Mesenchymal stem cell (in vitro differentiated cells and primary cell): ENCODE measurements at regions not wholly inside any gene's neighbourhood (a gene's known extent, or its start where the extent isn't known, plus 50 kb on each side); places are given as distances from the start of the nearest gene placed in this dataset.

Experiments
- DNase-seq: peaks from one replicate; pipeline ENCODE4 v3.0.0-alpha.2; 2013
- H2AFZ ChIP-seq: one replicate; pipeline ENCODE4 v1.6.1; 2013; ENCODE audit warnings: low read depth, mild to moderate bottlenecking, control low read depth, inconsistent platforms, low read length, moderate library complexity
- H2AK5ac ChIP-seq: 2 replicates; pipeline ENCODE4 v1.6.1; 2013; ENCODE audit warnings: low read length, moderate library complexity, mild to moderate bottlenecking, inconsistent platforms; ENCODE audit not compliant: severe bottlenecking
- H2BK120ac ChIP-seq: one replicate; pipeline ENCODE4 v1.6.1; 2013; ENCODE audit warnings: low read depth, mild to moderate bottlenecking, inconsistent platforms, low read length, moderate library complexity
- H2BK12ac ChIP-seq, 2 experiments: one replicate each; pipeline ENCODE4 v1.6.1; 2013; ENCODE audit warnings: inconsistent platforms in 2 of 2, low read length in 2 of 2, mild to moderate bottlenecking in 2 of 2, moderate library complexity in 2 of 2, control low read depth in 1 of 2
- H2BK15ac ChIP-seq: one replicate; pipeline ENCODE4 v1.6.1; 2013; ENCODE audit warnings: mild to moderate bottlenecking, low read depth, inconsistent platforms; ENCODE audit not compliant: poor library complexity, severe bottlenecking
- H2BK5ac ChIP-seq: 2 replicates; pipeline ENCODE4 v1.6.1; 2013; ENCODE audit warnings: low read depth, mild to moderate bottlenecking, low read length, control low read depth, inconsistent platforms; ENCODE audit not compliant: poor library complexity, severe bottlenecking
- H3K14ac ChIP-seq, 2 experiments: one replicate each; pipeline ENCODE4 v1.6.1; 2013; ENCODE audit warnings: inconsistent platforms in 2 of 2, low read length in 2 of 2, control low read depth in 1 of 2, mild to moderate bottlenecking in 1 of 2, moderate library complexity in 1 of 2
- H3K18ac ChIP-seq, 2 experiments: one replicate each; pipeline ENCODE4 v1.6.1; 2013; ENCODE audit warnings: inconsistent platforms in 2 of 2, low read length in 2 of 2, control low read depth in 1 of 2, low read depth in 1 of 2, mild to moderate bottlenecking in 1 of 2
- H3K23ac ChIP-seq, 2 experiments: one replicate each; pipeline ENCODE4 v1.6.1; 2013; ENCODE audit warnings: inconsistent platforms in 2 of 2, low read length in 2 of 2, mild to moderate bottlenecking in 2 of 2, moderate library complexity in 2 of 2, control low read depth in 1 of 2
- H3K27ac ChIP-seq: 2 replicates; pipeline ENCODE4 v1.5.1; 2013; ENCODE audit warnings: mild to moderate bottlenecking, moderate library complexity, low read length, control low read depth, inconsistent platforms; ENCODE audit not compliant: poor library complexity, severe bottlenecking
- H3K27me3 ChIP-seq, 2 experiments: 2 replicates each; pipeline versions ENCODE4 v1.6.1 to v1.7.0; 2013; ENCODE audit warnings: low read length in 2 of 2, mild to moderate bottlenecking in 2 of 2, moderate library complexity in 2 of 2, control low read depth in 1 of 2, inconsistent platforms in 1 of 2; ENCODE audit not compliant: control insufficient read depth in 1 of 2, insufficient read depth in 1 of 2
- H3K36me3 ChIP-seq, 2 experiments: 2 replicates each; pipeline versions ENCODE4 v1.6.1 to v1.7.0; 2013; ENCODE audit warnings: low read length in 2 of 2, control low read depth in 1 of 2, inconsistent platforms in 1 of 2, low read depth in 1 of 2, mild to moderate bottlenecking in 1 of 2; ENCODE audit not compliant: insufficient read depth in 2 of 2, control insufficient read depth in 1 of 2
- H3K4ac ChIP-seq, 2 experiments: one replicate each; pipeline ENCODE4 v1.6.1; 2013; ENCODE audit warnings: inconsistent platforms in 2 of 2, low read length in 2 of 2, mild to moderate bottlenecking in 2 of 2, moderate library complexity in 2 of 2, control low read depth in 1 of 2, low read depth in 1 of 2
- H3K4me1 ChIP-seq: 2 replicates; pipeline ENCODE4 v1.6.1; 2013; ENCODE audit warnings: low read depth, low read length, control low read depth; ENCODE audit not compliant: control insufficient read depth, insufficient read depth
- H3K4me2 ChIP-seq: 2 replicates; pipeline ENCODE4 v1.6.1; 2013; ENCODE audit warnings: low read length, mild to moderate bottlenecking, inconsistent platforms; ENCODE audit not compliant: poor library complexity, severe bottlenecking
- H3K4me3 ChIP-seq, 2 experiments: 2 replicates each; pipeline versions ENCODE4 v1.5.1 to v1.7.0; 2013; ENCODE audit warnings: low read length in 2 of 2, mild to moderate bottlenecking in 2 of 2, control low read depth in 1 of 2, low read depth in 1 of 2; ENCODE audit not compliant: insufficient read depth in 1 of 2
- H3K79me1 ChIP-seq: replicated peaks from 2 replicates; pipeline ENCODE4 v1.6.1; 2013; ENCODE audit warnings: mild to moderate bottlenecking, control low read depth, low read length, inconsistent platforms; ENCODE audit not compliant: poor library complexity, severe bottlenecking
- H3K9ac ChIP-seq: 2 replicates; pipeline ENCODE4 v1.7.0; 2013; ENCODE audit warnings: mild to moderate bottlenecking, low read length, moderate library complexity
- H3K9me3 ChIP-seq: 2 replicates; pipeline ENCODE4 v1.7.0; 2013; ENCODE audit warnings: mild to moderate bottlenecking, low read length; ENCODE audit not compliant: control insufficient read depth
- H4K8ac ChIP-seq: one replicate; pipeline ENCODE4 v1.6.1; 2013; ENCODE audit warnings: inconsistent platforms, mild to moderate bottlenecking, low read length, moderate library complexity
- H4K91ac ChIP-seq: one replicate; pipeline ENCODE4 v1.6.1; 2013; ENCODE audit warnings: mild to moderate bottlenecking, low read length, inconsistent platforms
- WGBS: methylation state at CpG from one replicate; pipeline ENCODE4 v1.1.7; 2013; ENCODE audit warnings: mixed read lengths; 5-methylcytosine and 5-hydroxymethylcytosine counted together

- 58% methylated on average over 5 of the region's 5 CpGs for WGBS
- Histone ChIP-seq H2BK5ac (no peak overlapping the region), H3K4ac (no peak overlapping the region), H3K4me2 (no peak overlapping the region), H2BK15ac (no peak overlapping the region), H3K9ac (no peak overlapping the region), H3K4me3 (no peak overlapping the region), H2AFZ (no peak overlapping the region), H3K9me3 (no peaks in the 10 kb centered on the region), H3K36me3 (no peaks in the 10 kb centered on the region), H3K23ac (no peak overlapping the region), H3K18ac (no peak overlapping the region), H2BK120ac (no peak overlapping the region), H3K27ac (no peak overlapping the region), H3K79me1 (no peaks in the 10 kb centered on the region), H4K91ac (no peak overlapping the region), H2AK5ac (no peak overlapping the region), H4K8ac (no peak overlapping the region), H3K4me1 (no peaks in the 10 kb centered on the region), H3K27me3 (no peaks in the 10 kb centered on the region), H2BK12ac (no peak overlapping the region), H3K14ac (no peak overlapping the region)
- no peak for DNase-seq
These were observed 1189.5 kb upstream of the TMEM132C start for GRCh38 chr12:127077262-127078045.

DNA sequence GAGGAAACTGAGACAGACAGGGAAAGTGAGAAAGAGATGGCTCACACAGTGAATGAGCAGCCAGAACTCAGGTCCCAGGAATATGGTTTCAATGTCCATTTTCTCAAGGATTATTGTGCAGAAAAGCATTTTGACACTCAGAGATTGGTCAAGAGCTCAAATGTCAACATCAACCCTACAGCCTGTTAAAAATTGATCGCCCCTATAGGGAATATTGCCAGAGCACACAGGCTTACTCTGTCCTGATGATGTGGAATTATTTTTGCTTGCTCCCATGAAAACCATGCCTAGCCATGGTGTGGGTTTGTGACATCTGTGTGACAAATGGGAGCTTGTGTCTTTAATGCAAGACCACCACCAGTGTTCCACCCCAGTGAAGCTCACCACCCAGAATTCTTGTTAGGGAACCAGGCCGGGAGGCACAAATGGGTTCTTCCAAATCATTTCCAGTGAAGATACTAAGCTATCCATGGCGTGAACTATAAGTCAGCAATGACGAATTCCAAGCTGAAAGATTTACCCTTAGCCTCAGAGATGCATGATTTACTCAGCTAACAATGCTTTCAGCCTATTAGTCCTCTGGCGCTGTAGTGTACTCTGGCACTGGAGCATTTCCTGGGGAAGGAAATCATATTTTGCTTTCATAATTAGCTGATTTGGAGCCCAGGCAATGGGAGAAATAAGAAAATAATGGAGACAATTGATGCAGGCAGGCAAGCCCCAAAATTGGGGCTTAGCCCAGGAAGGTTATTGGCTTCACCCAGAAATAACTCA, 1188.2 kb upstream of the TMEM132C start:
- no peak overlapping the region for H2BK12ac ChIP-seq
- H3K79me1 ChIP-seq = no peaks in the 10 kb centered on the region
- no peak overlapping the region for H4K91ac ChIP-seq
- no peak overlapping the region for H3K27ac ChIP-seq
- no peaks in the 10 kb centered on the region for H3K27me3 ChIP-seq
- H2AK5ac ChIP-seq = no peak overlapping the region
- H3K9ac ChIP-seq = no peak overlapping the region
- H3K9me3 ChIP-seq = no peaks in the 10 kb centered on the region
- H2BK5ac ChIP-seq = no peak overlapping the region
- H3K14ac ChIP-seq = no peak overlapping the region
- no peaks in the 10 kb centered on the region for H3K36me3 ChIP-seq
- H3K4me3 ChIP-seq = no peak overlapping the region
- H3K4ac ChIP-seq = no peak overlapping the region
- no peak overlapping the region for H3K18ac ChIP-seq
- H3K23ac ChIP-seq = no peak overlapping the region
- H3K4me1 ChIP-seq = no peaks in the 10 kb centered on the region
- H3K4me2 ChIP-seq = no peak overlapping the region
- WGBS = 86% methylated on average over 5 of the region's 5 CpGs
- H2BK120ac ChIP-seq = no peak overlapping the region
- H2BK15ac ChIP-seq = no peak overlapping the region
- H4K8ac ChIP-seq = no peak overlapping the region
- DNase-seq = no peak
- no peak overlapping the region for H2AFZ ChIP-seq

GRCh38 chr12:127079636-127080035, 1187.3 kb upstream of the TMEM132C start:
- Histone ChIP-seq H2BK5ac (no peak overlapping the region), H3K79me1 (no peaks in the 10 kb centered on the region), H3K4me3 (no peak overlapping the region), H3K27me3 (no peaks in the 10 kb centered on the region), H3K4me2 (no peak overlapping the region), H2AFZ (no peak overlapping the region), H3K36me3 (no peaks in the 10 kb centered on the region), H3K27ac (no peak overlapping the region), H2AK5ac (no peak overlapping the region), H3K18ac (no peak overlapping the region), H3K4ac (no peak overlapping the region), H4K8ac (no peak overlapping the region), H2BK15ac (no peak overlapping the region), H4K91ac (no peak overlapping the region), H3K14ac (no peak overlapping the region), H2BK120ac (no peak overlapping the region), H2BK12ac (no peak overlapping the region), H3K23ac (no peak overlapping the region), H3K9ac (no peak overlapping the region), H3K9me3 (no peaks in the 10 kb centered on the region), H3K4me1 (no peaks in the 10 kb centered on the region)
- DNase-seq = no peak
- WGBS = 68% methylated on average over 2 of the region's 3 CpGs

- H2AFZ ChIP-seq = no peak overlapping the region
- DNase-seq = no peak
- no peak overlapping the region for H3K27ac ChIP-seq
- H3K4me1 ChIP-seq = no peaks in the 10 kb centered on the region
- H2BK5ac ChIP-seq = no peak overlapping the region
- 94% methylated on average over 2 of the region's 2 CpGs for WGBS
- no peak overlapping the region for H2AK5ac ChIP-seq
- no peak overlapping the region for H2BK120ac ChIP-seq
- no peak overlapping the region for H3K9ac ChIP-seq
- H3K36me3 ChIP-seq = no peaks in the 10 kb centered on the region
- no peak overlapping the region for H3K18ac ChIP-seq
- H4K8ac ChIP-seq = no peak overlapping the region
- H2BK15ac ChIP-seq = no peak overlapping the region
- H3K4ac ChIP-seq = no peak overlapping the region
- no peak overlapping the region for H2BK12ac ChIP-seq
- no peak overlapping the region for H3K4me3 ChIP-seq
- no peaks in the 10 kb centered on the region for H3K27me3 ChIP-seq
- no peak overlapping the region for H4K91ac ChIP-seq
- H3K9me3 ChIP-seq = no peaks in the 10 kb centered on the region
- H3K14ac ChIP-seq = no peak overlapping the region
- H3K4me2 ChIP-seq = no peak overlapping the region
- no peaks in the 10 kb centered on the region for H3K79me1 ChIP-seq
- H3K23ac ChIP-seq = no peak overlapping the region
These were observed 1185.9 kb upstream of the TMEM132C start for GRCh38 chr12:127081058-127081457.
